ENCODE measurements at regions not wholly inside any gene's neighbourhood (a gene's known extent, or its start where the extent isn't known, plus 50 kb on each side); places are given as distances from the start of the nearest gene placed in this dataset.

DNA sequence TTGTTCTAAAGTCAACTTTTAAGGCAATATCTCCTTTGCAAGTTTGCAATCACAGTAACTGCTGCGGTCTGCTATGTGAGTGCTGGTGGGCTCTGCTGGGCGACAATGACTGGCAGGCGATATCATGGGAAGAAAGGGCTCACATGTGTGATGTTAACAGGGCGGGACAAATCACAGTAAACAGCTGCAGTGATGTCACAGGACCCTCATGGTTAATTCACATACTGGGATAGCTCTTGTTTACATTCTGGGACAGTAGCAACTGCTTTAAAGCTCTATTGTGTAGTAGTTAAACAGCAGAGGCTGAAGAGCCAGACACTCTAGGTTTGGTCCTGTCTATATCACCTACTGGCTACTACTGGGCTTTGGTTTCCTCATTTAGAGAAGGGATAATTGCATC, 257.2 kb upstream of the ASIC2 start:
- no peak overlapping the region for H3K27ac ChIP-seq
- intact Hi-C loops (cut with DNase I): no loop called here

DNA sequence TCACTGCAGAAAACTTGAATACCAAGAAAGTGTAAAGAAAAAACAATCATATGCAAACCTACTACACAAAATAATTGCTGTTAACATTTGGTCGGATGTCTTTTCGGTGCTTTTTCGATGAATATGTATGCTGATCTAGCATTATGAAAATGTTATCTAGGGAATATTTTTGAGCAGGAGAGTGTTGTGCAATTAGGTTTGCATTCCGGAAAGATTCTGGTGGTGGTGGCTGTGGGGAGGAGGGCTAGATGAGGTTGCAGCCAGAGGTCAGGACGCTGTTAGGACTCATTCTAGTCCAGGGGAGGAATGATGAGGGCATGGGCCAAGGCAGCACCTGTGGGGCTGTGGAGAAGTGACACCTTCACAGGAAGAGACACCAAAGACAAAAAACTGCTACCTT, 258.0 kb upstream of the ASIC2 start:
- Histone ChIP-seq H3K27ac (no peak overlapping the region), H3K4me3 (no peak overlapping the region), H3K27me3 (peaks cover 0 to 7% (median 0%) of the 10 kb centered on the region in 3 donors), H3K9me3 (no peaks in the 10 kb centered on the region), H3K4me1 (no peaks in the 10 kb centered on the region), H3K36me3 (no peaks in the 10 kb centered on the region)
- intact Hi-C loops (cut with DNase I): no loop called here
- no peak for TF ChIP-seq POLR2A (IDR thresholded peaks at IDR 0.05)
- TF ChIP-seq CTCF (IDR thresholded peaks at IDR 0.05): no peak
- no peak for TF ChIP-seq EP300 (IDR thresholded peaks at IDR 0.05)
- no peak for TF ChIP-seq POLR2AphosphoS5 (IDR thresholded peaks at IDR 0.05)
- DNase-seq: no peak
- 84 to 88% methylated on average over 5 of the region's 5 CpGs for WGBS, 2 donors

More for the DNA sequence above, 257.2 kb upstream of the ASIC2 start:
- Histone ChIP-seq H3K9me3 (no peaks in the 10 kb centered on the region), H3K27me3 (peaks cover 0 to 7% (median 0%) of the 10 kb centered on the region in 3 donors), H3K36me3 (no peaks in the 10 kb centered on the region), H3K4me1 (no peaks in the 10 kb centered on the region), H3K4me3 (no peak overlapping the region)
- TF ChIP-seq POLR2A (IDR thresholded peaks at IDR 0.05): no peak
- TF ChIP-seq CTCF (IDR thresholded peaks at IDR 0.05): no peak
- TF ChIP-seq POLR2AphosphoS5 (IDR thresholded peaks at IDR 0.05): no peak
- TF ChIP-seq EP300 (IDR thresholded peaks at IDR 0.05): no peak
- no peak for DNase-seq
- 61 to 74% methylated on average over 4 of the region's 4 CpGs for WGBS, 2 donors

- TF ChIP-seq EP300 (IDR thresholded peaks at IDR 0.05) (no peak), POLR2AphosphoS5 (IDR thresholded peaks at IDR 0.05) (no peak), CTCF (IDR thresholded peaks at IDR 0.05) (no peak), POLR2A (IDR thresholded peaks at IDR 0.05) (no peak)
- no peak for DNase-seq
- intact Hi-C loops (cut with DNase I): no loop called here
- Histone ChIP-seq H3K27me3 (peaks cover 0 to 7% (median 0%) of the 10 kb centered on the region in 3 donors), H3K4me3 (no peak overlapping the region), H3K27ac (no peak overlapping the region), H3K4me1 (no peaks in the 10 kb centered on the region), H3K36me3 (no peaks in the 10 kb centered on the region), H3K9me3 (no peaks in the 10 kb centered on the region)
- 36 to 46% methylated on average over 6 of the region's 6 CpGs for WGBS, 2 donors
These were observed 258.8 kb upstream of the ASIC2 start for GRCh38 chr17:33551911-33552310.

GRCh38 chr17:33560165-33560564, 267.1 kb upstream of the ASIC2 start:
- intact Hi-C loops (cut with DNase I): no loop called here
- H3K27me3 ChIP-seq: no peaks in the 10 kb centered on the region
- DNase-seq: no peak
- 73 to 79% methylated on average over 5 of the region's 5 CpGs for WGBS, 2 donors
- no peaks in the 10 kb centered on the region for H3K36me3 ChIP-seq
- no peaks in the 10 kb centered on the region for H3K4me1 ChIP-seq
- H3K27ac ChIP-seq: no peak overlapping the region
- H3K4me3 ChIP-seq: no peak overlapping the region
- no peaks in the 10 kb centered on the region for H3K9me3 ChIP-seq
- no peak for TF ChIP-seq POLR2AphosphoS5 (IDR thresholded peaks at IDR 0.05)

- H3K27ac ChIP-seq: no peak overlapping the region
- intact Hi-C loops (cut with DNase I): no loop called here
- no peaks in the 10 kb centered on the region for H3K4me1 ChIP-seq
- 88 to 90% methylated on average over 3 of the region's 3 CpGs for WGBS, 2 donors
- no peak for DNase-seq
- TF ChIP-seq EP300 (IDR thresholded peaks at IDR 0.05) (no peak), POLR2A (IDR thresholded peaks at IDR 0.05) (no peak), POLR2AphosphoS5 (IDR thresholded peaks at IDR 0.05) (no peak), CTCF (IDR thresholded peaks at IDR 0.05) (no peak)
- H3K36me3 ChIP-seq: no peaks in the 10 kb centered on the region
- H3K9me3 ChIP-seq: no peaks in the 10 kb centered on the region
- H3K4me3 ChIP-seq: no peak overlapping the region
- no peaks in the 10 kb centered on the region for H3K27me3 ChIP-seq
These were observed 267.8 kb upstream of the ASIC2 start for GRCh38 chr17:33560871-33561270.
